GM12864 (cell line): ENCODE measurements at regions not wholly inside any gene's neighbourhood (a gene's known extent, or its start where the extent isn't known, plus 50 kb on each side); places are given as distances from the start of the nearest gene placed in this dataset.

Experiments used
- DNase-seq: peaks from one replicate; pipeline ENCODE4 v3.0.0-alpha.2; 2011; ENCODE audit warnings: low read depth
- H3K4me3 ChIP-seq: 2 replicates; pipeline ENCODE4 v1.5.1; 2011; ENCODE audit warnings: mild to moderate bottlenecking, low read depth, low read length, control low read depth
- TF ChIP-seq, protein P1 (sequence below): IDR thresholded peaks from 2 replicates; pipeline ENCODE4 v1.5.1; 2011; ENCODE audit warnings: low read depth, mild to moderate bottlenecking, moderate library complexity, low read length, control low read depth, inconsistent platforms; ENCODE audit errors: missing control alignments

DNA sequence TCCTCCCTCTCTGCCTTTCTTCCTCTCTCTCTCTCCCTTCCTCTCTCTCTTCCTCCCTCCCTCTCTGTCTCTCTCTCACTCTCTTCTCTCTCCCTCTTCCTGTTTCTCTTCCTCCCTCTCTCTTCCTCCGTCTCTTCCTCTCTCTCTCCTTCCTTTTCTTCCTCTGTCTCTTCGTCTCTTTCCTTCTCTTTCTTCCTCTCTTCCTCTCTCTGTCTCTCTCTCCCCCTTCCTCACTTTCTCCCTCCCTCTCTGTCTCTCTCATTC lies 295.3 kb downstream of the ASMT start:
- DNase-seq = no peak
- TF ChIP-seq, protein P1, sequence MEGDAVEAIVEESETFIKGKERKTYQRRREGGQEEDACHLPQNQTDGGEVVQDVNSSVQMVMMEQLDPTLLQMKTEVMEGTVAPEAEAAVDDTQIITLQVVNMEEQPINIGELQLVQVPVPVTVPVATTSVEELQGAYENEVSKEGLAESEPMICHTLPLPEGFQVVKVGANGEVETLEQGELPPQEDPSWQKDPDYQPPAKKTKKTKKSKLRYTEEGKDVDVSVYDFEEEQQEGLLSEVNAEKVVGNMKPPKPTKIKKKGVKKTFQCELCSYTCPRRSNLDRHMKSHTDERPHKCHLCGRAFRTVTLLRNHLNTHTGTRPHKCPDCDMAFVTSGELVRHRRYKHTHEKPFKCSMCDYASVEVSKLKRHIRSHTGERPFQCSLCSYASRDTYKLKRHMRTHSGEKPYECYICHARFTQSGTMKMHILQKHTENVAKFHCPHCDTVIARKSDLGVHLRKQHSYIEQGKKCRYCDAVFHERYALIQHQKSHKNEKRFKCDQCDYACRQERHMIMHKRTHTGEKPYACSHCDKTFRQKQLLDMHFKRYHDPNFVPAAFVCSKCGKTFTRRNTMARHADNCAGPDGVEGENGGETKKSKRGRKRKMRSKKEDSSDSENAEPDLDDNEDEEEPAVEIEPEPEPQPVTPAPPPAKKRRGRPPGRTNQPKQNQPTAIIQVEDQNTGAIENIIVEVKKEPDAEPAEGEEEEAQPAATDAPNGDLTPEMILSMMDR = no peak
- no peak overlapping the region for H3K4me3 ChIP-seq

DNA sequence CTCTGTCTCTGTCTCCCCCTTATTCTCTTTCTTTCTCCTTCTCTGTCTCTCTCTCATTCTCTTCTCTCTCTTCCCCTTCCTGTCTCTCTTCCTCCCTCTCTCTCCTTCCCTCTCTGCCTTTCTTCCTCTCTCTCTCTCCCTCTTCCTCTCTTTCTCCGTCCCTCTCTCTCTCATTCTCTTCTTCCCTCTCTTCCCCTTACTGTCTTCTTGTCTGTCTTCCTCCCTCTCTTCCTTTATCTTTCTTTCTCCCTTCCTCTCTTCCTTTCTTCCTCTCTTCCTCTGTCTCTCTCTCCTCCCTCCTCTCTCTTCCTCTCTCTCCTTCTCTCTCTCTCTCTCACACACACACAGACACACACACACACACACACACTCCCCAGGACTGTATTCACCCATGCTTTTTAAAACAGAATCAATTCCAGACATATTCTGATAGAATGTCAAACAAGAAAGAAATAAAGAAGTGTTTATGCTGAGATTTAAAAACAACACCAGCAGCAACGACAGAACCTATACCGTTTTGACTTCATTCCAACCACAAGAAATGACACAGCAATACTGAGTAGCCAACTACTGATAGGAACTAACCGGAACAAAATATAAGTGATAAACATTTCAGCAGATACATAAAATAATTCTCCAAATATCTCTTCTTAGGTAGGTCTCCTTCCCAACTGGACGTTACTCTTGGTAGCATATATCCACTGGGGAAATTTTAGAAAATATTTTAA lies 296.7 kb downstream of the ASMT start:
- no peak for DNase-seq
- TF ChIP-seq, protein P1 = no peak
- H3K4me3 ChIP-seq = no peak overlapping the region

DNA sequence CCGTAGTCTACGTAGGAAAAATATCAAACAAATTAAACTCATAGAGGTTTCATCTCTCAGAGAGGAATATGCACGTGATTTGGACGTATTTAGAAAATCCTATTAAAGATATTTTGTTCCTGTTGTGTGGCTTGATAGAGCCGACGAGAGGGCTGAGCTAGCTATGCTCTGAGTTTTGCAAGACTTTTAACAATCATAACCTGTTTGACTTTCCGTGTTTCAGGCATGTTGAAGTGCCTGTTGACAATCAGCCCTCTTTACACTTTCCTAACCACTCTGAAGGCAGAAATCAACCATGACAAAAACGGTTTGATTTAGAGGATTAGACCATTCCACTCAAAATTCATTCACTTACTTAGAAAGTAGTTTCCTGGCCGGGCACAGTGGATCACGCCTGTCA lies 297.3 kb downstream of the ASMT start:
- TF ChIP-seq, protein P1 = no peak
- DNase-seq = no peak
- no peak overlapping the region for H3K4me3 ChIP-seq

DNA sequence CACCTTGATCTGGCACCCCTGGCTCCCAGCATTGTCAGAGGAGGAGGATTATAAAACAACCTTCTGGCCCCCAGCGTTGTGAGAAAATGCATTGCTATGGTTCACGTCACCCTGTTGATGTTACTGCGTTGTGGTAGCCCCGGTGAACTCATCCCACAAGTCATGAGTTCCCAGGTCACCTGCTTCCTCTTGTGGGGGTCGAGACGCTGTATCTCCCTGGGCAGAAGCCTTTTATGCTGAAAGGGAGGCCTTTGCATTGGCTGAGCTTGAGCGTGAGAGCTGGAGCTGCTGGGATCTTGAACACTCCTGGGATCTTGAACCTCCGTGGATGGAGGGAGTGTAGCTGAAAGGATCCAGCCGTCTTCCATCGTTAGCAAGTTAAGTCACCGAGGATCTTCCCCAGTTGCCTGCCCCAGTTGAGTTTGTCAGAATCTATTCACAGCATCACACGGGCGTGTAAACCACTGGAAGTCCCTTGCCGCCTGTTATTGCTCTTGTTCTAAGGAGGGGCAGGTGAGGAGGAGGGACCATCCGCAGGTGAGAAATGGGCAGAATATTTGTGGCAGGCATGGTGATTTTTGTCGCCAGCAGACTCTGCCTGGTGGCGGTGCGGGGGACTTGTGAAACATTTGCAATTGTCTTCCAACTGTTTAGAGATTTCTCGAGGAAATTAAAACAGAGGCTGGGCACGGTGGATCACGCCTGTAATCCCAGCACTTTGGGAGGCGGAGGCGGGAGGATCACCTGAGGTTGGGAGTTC lies 299.9 kb downstream of the ASMT start:
- TF ChIP-seq, protein P1 = no peak
- DNase-seq = no peak
- H3K4me3 ChIP-seq = no peak overlapping the region

DNA sequence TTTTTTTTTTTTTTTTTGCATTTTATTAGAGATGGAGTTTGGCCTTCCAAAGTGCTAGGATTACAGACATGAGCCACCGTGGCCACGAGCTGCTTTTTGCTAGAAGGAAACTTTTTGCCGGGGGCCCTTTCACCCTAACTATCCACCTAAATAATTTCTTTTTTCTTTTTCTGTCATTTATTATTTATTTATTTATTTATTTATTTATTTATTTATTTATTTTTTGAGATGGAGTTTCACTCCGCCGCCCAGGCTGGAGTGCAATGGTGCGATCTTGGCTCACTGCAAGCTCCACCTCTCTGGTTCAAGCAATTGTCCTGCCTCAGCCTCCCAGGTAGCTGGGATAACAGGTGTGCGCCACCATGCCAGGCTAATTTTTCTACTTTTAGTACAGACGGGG lies 303.9 kb downstream of the ASMT start:
- TF ChIP-seq, protein P1 = no peak
- DNase-seq = no peak
- H3K4me3 ChIP-seq = no peak overlapping the region

DNA sequence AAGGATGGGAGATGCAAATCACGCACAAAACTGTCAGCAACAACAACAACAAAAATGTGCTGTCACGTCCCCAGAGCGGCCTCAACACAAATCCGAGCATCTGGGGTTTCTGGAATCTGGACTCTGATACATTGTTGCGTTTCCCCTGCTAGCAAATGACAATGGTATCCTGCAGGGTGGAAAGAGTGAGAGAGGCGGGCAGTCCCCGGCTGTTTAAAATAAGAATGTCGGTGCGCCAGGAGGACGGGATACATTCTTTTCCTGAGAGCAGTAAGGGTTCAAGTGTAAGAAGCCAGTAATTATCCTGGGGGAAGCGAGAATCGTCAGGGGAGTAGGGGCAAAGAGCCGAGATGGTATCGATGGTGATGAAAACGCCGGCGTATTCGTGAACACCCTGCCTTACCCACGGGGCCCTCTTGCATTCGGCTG lies 310.2 kb downstream of the ASMT start:
- DNase-seq = no peak
- TF ChIP-seq, protein P1 = no peak
- no peak overlapping the region for H3K4me3 ChIP-seq

DNA sequence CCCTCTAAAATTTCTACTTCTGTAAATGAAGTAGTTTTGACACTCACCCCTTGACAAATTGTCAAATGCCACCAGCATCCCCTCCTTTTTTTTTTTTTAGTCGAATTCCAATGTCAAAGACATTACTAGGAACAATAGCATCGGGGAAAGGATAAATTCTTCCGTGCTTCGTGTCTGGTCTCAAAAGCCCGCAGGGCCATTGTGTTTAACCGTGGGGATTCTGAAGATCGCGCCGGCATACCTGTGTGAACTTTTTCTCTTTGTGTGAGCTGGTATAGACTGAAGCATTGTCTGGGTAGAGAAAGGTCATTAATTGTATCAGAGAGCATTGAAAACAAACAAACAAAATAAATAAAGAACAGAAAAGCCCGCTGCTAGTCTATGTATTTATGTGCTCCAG lies 313.9 kb downstream of the ASMT start:
- no peak for DNase-seq
- H3K4me3 ChIP-seq = no peak overlapping the region
- TF ChIP-seq, protein P1 = no peak
